Hindlimb muscle (tissue), 1 donor: ENCODE measurements at regions not wholly inside any gene's neighbourhood (a gene's known extent, or its start where the extent isn't known, plus 50 kb on each side); places are given as distances from the start of the nearest gene placed in this dataset.

Source experiments
- DNase-seq: peaks from one replicate; pipeline ENCODE4 v3.0.0-alpha.2; 2013

GRCh38 chr10:30116041-30116491 is 56.7 kb upstream of the JCAD start:
- peak; percentile 21 for DNase-seq

GRCh38 chr10:30115626-30115940 is 56.2 kb upstream of the JCAD start:
- DNase-seq, result no peak

- peak; percentile 26 for DNase-seq
These were observed 55.7 kb upstream of the JCAD start for GRCh38 chr10:30114881-30115625.

GRCh38 chr10:30114401-30114800 is 55.0 kb upstream of the JCAD start:
- no peak for DNase-seq

- peak; percentile 27 for DNase-seq
These were observed 52.1 kb upstream of the JCAD start for GRCh38 chr10:30111340-30112022.
